HepG2 (cell line): ENCODE measurements at regions not wholly inside any gene's neighbourhood (a gene's known extent, or its start where the extent isn't known, plus 50 kb on each side); places are given as distances from the start of the nearest gene placed in this dataset.

Source experiments
- ATAC-seq: fragments of 200-7000 bp; cut with Tn5 transposase; 3 replicates; pipeline ENCODE4 v1.9.1; 2020; ENCODE audit warnings: mild to moderate bottlenecking, moderate library complexity
- BruUV-seq: library from RNA; stranded (reverse); fragments of 400-500 nt; replicated peaks from 2 replicates; lab custom pipeline; 2021; lab: Mats Ljungman, UMichigan
- CTCF ChIA-PET: fragments of 300-600 bp; formaldehyde crosslinking; extraction: SDS; loops from one replicate; lab custom pipeline; 2021; ENCODE audit warnings: low total read pairs, inconsistent platforms, low intra/inter-chr PET ratio; lab: Yijun Ruan, JAX
- POLR2A ChIA-PET: fragments of 350-600 bp; sonication (Branson Sonifier 250); formaldehyde crosslinking; loops from one replicate; lab custom pipeline; 2020; ENCODE audit warnings: antibody characterized with exemption, inconsistent platforms; lab: Yijun Ruan, JAX
- DNase-seq: peaks from one replicate; pipeline ENCODE4 v3.0.0-alpha.2; 2015; ENCODE audit warnings: low spot score
- FAIRE-seq: peaks from 3 replicates; lab custom pipeline; 2011; peaks lifted over from hg19 to GRCh38; lab: Jason Lieb, UNC
- H2AFZ ChIP-seq: one replicate; pipeline ENCODE4 v1.6.1; 2011; ENCODE audit warnings: low read length, inconsistent platforms
- H3K27ac ChIP-seq: fragments of 300-600 bp; 3 replicates; pipeline ENCODE4 v1.8.0; 2011; ENCODE audit warnings: mixed run types, mild to moderate bottlenecking, mixed read lengths, low read length, inconsistent platforms; ENCODE audit not compliant: insufficient read depth; ENCODE audit errors: extremely low read length
- H3K27me3 ChIP-seq, 2 experiments: fragments of 200-600 bp in 1 of 2; 2 replicates in 1 of 2; 3 replicates in 1 of 2; pipeline versions ENCODE4 v1.6.0 to v1.8.0; 2011; ENCODE audit warnings: low read length in 2 of 2, mild to moderate bottlenecking in 2 of 2, moderate library complexity in 2 of 2, inconsistent platforms in 1 of 2; ENCODE audit not compliant: insufficient read depth in 2 of 2, control insufficient read depth in 1 of 2
- H3K36me3 ChIP-seq, 2 experiments: fragments of 200-600 bp in 1 of 2; replicated peaks in 1 of 2; 2 replicates in 1 of 2; 3 replicates in 1 of 2; pipeline versions ENCODE4 v1.5.1 to v1.8.0; 2011; ENCODE audit warnings: low read length in 2 of 2, inconsistent platforms in 1 of 2; ENCODE audit not compliant: insufficient read depth in 2 of 2, control insufficient read depth in 1 of 2
- H3K4me1 ChIP-seq: 2 replicates; pipeline ENCODE4 v1.5.1; 2012; ENCODE audit warnings: low read length, inconsistent platforms; ENCODE audit not compliant: insufficient read depth
- H3K4me2 ChIP-seq: 2 replicates; pipeline ENCODE4 v1.6.0; 2011; ENCODE audit warnings: low read depth, low read length, inconsistent platforms
- H3K4me3 ChIP-seq, 3 experiments: fragments of 200-600 bp in 1 of 3; sonication (generic), shearing (Covaris generic) in 1 of 3; replicated peaks in 1 of 3; 2 replicates each; pipeline ENCODE4 v1.5.1; 2011 to 2016; ENCODE audit warnings: low read length in 3 of 3, inconsistent platforms in 2 of 3, low read depth in 2 of 3, mild to moderate bottlenecking in 2 of 3, control low read depth in 1 of 3, mixed read lengths in 1 of 3; ENCODE audit not compliant: insufficient read depth in 1 of 3
- H3K79me2 ChIP-seq: one replicate; pipeline ENCODE4 v1.6.1; 2011; ENCODE audit warnings: low read length, inconsistent platforms; ENCODE audit not compliant: insufficient read depth
- H3K9ac ChIP-seq: 2 replicates; pipeline ENCODE4 v1.6.0; 2011; ENCODE audit warnings: mild to moderate bottlenecking, low read depth, low read length, inconsistent platforms; ENCODE audit not compliant: insufficient read depth
- H3K9me3 ChIP-seq: 2 replicates; pipeline ENCODE4 v1.5.1; 2012; ENCODE audit warnings: mild to moderate bottlenecking, low read length
- H4K20me1 ChIP-seq: 2 replicates; pipeline ENCODE4 v1.6.0; 2011; ENCODE audit warnings: inconsistent platforms, mild to moderate bottlenecking, low read length, moderate library complexity; ENCODE audit not compliant: insufficient read depth
- BHLHE40 ChIP-seq: IDR thresholded peaks from 2 replicates; pipeline ENCODE4 v1.6.1; 2011; ENCODE audit warnings: low read length, improper control_type of control experiment
- DNMT3B ChIP-seq: conservative IDR thresholded peaks from 2 replicates; pipeline ENCODE4 v1.6.1; 2016; ENCODE audit warnings: missing biosample characterization, control low read depth
- FOXM1 ChIP-seq: sonication (generic); formaldehyde crosslinking; IDR thresholded peaks from 2 replicates; pipeline ENCODE4 v1.5.0; 2020; ENCODE audit warnings: missing genetic modification reagents
- HDAC6 ChIP-seq: fragments of 200-600 bp; sonication (generic); IDR thresholded peaks from 2 replicates; pipeline ENCODE4 v1.7.0; 2017; ENCODE audit warnings: mild to moderate bottlenecking, antibody characterized with exemption, low read length, low read depth
- KDM6A ChIP-seq: IDR thresholded peaks from 2 replicates; pipeline ENCODE4 v1.6.1; 2016; ENCODE audit warnings: low read depth
- MLXIP ChIP-seq: sonication (generic); formaldehyde crosslinking; IDR thresholded peaks from 2 replicates; pipeline ENCODE4 v1.9.0; 2021; ENCODE audit warnings: missing genetic modification reagents, borderline replicate concordance
- PCBP2 ChIP-seq: fragments of 200-400 bp; formaldehyde crosslinking; optimal IDR thresholded peaks from 2 replicates; pipeline ENCODE3; 2018; ENCODE audit warnings: low read length, low read depth; ENCODE audit not compliant: poor library complexity, severe bottlenecking
- SALL1 ChIP-seq: sonication (generic); formaldehyde crosslinking; IDR thresholded peaks from 2 replicates; pipeline ENCODE4 v1.8.0; 2022; ENCODE audit warnings: mild to moderate bottlenecking, missing genetic modification reagents
- SIN3A ChIP-seq: IDR thresholded peaks from 2 replicates; pipeline ENCODE4 v1.6.1; 2011; ENCODE audit warnings: low read depth, mild to moderate bottlenecking, control low read depth, low read length, borderline replicate concordance
- TRAFD1 ChIP-seq: sonication (generic); formaldehyde crosslinking; IDR thresholded peaks from 2 replicates; pipeline ENCODE4 v1.5.1; 2020; ENCODE audit warnings: missing genetic modification reagents, mild to moderate bottlenecking, borderline replicate concordance
- ZBTB42 ChIP-seq: sonication (generic); formaldehyde crosslinking; IDR thresholded peaks from 2 replicates; pipeline ENCODE4 v1.5.0; 2020; ENCODE audit warnings: mild to moderate bottlenecking, missing genetic modification reagents
- ZBTB7A ChIP-seq: sonication (generic); formaldehyde crosslinking; IDR thresholded peaks from 2 replicates; pipeline ENCODE4 v1.8.0; 2022; ENCODE audit warnings: mild to moderate bottlenecking, missing genetic modification reagents
- ZFX ChIP-seq: sonication (generic); formaldehyde crosslinking; IDR thresholded peaks from 2 replicates; pipeline ENCODE4 v1.4.0; 2020; ENCODE audit warnings: mild to moderate bottlenecking, low read depth, missing genetic modification reagents, moderate library complexity
- ZGPAT ChIP-seq: IDR thresholded peaks from 2 replicates; pipeline ENCODE4 v1.6.1; 2016; ENCODE audit warnings: mild to moderate bottlenecking
- ZKSCAN5 ChIP-seq: sonication (generic); formaldehyde crosslinking; IDR thresholded peaks from 2 replicates; pipeline ENCODE4 v1.5.1; 2020; ENCODE audit warnings: mild to moderate bottlenecking, missing genetic modification reagents
- ZMYM4 ChIP-seq: sonication (generic); formaldehyde crosslinking; IDR thresholded peaks from 2 replicates; pipeline ENCODE4 v1.8.1; 2023; ENCODE audit warnings: mild to moderate bottlenecking, missing genetic modification reagents
- ZNF33B ChIP-seq: sonication (generic); formaldehyde crosslinking; IDR thresholded peaks from 2 replicates; pipeline ENCODE4 v1.5.1; 2020; ENCODE audit warnings: mild to moderate bottlenecking, missing genetic modification reagents
- ZNF572 ChIP-seq: sonication (generic); formaldehyde crosslinking; IDR thresholded peaks from 2 replicates; pipeline ENCODE4 v1.5.1; 2020; ENCODE audit warnings: mild to moderate bottlenecking, missing genetic modification reagents
- ZNF678 ChIP-seq: sonication (generic); formaldehyde crosslinking; IDR thresholded peaks from 2 replicates; pipeline ENCODE4 v1.4.0; 2020; ENCODE audit warnings: mild to moderate bottlenecking, missing genetic modification reagents
- WGBS: methylation state at CpG from one replicate; pipeline ENCODE4 v1.1.6; 2017; ENCODE audit warnings: low lambda C conversion rate; 5-methylcytosine and 5-hydroxymethylcytosine counted together
- in situ Hi-C: cut with HindIII; loops from 2 replicates; pipeline ENCODE4 v1.10.0; 2017; ENCODE audit warnings: low pct_unique_long_range_greater_than_20kb; ENCODE audit not compliant: extremely low pct_ligation_motif_present
- intact Hi-C: fragments of 100-400 bp; cut with micrococcal nuclease; formaldehyde crosslinking; loops from one replicate; pipeline ENCODE4 v1.10.0; 2022; ENCODE audit not compliant: unreplicated experiment

GRCh38 chrY:15510984-15511650 lies 986.8 kb downstream of the NLGN4Y start:
- Histone ChIP-seq H3K27ac (no peak overlapping the region), H2AFZ (no peak overlapping the region), H3K27me3 (no peaks in the 10 kb centered on the region), H3K4me2 (no peak overlapping the region), H3K9ac (no peak overlapping the region), H3K36me3 (no peaks in the 10 kb centered on the region), H4K20me1 (no peaks in the 10 kb centered on the region), H3K4me1 (no peaks in the 10 kb centered on the region), H3K9me3 (no peaks in the 10 kb centered on the region), H3K4me3 (no peak overlapping the region), H3K79me2 (no peaks in the 10 kb centered on the region)
- ChIA-PET CTCF (no interaction called here), POLR2A (no interaction called here)
- TF ChIP-seq ZNF678 (CRISPR knock-in tag): no peak
- no peak for TF ChIP-seq MLXIP (CRISPR knock-in tag)
- no peak for TF ChIP-seq PCBP2
- no peak for TF ChIP-seq DNMT3B (CRISPR knock-in tag)
- no peak for TF ChIP-seq ZGPAT (CRISPR knock-in tag)
- TF ChIP-seq HDAC6: no peak
- no peak for TF ChIP-seq FOXM1 (CRISPR knock-in tag)
- TF ChIP-seq SALL1 (CRISPR knock-in tag): no peak
- no peak for TF ChIP-seq ZFX
- no peak for TF ChIP-seq TRAFD1
- no peak for TF ChIP-seq ZBTB7A (CRISPR knock-in tag)
- TF ChIP-seq BHLHE40: no peak
- no peak for TF ChIP-seq ZNF33B (CRISPR knock-in tag)
- no peak for TF ChIP-seq ZNF572 (CRISPR knock-in tag)
- TF ChIP-seq SIN3A: no peak
- no peak for TF ChIP-seq KDM6A
- TF ChIP-seq ZBTB42 (CRISPR knock-in tag): no peak
- no peak for TF ChIP-seq ZKSCAN5 (CRISPR knock-in tag)
- no peak for TF ChIP-seq ZMYM4 (CRISPR knock-in tag)
- in situ Hi-C loops (no loop called here), intact Hi-C loops (no loop called here)
- no peak for FAIRE-seq
- ATAC-seq: no peak
- WGBS: 61% methylated on average over 3 of the region's 5 CpGs
- no TSS peak for BruUV-seq
- DNase-seq: no peak
